IPS-18c (cell line): ENCODE measurements at regions not wholly inside any gene's neighbourhood (a gene's known extent, or its start where the extent isn't known, plus 50 kb on each side); places are given as distances from the start of the nearest gene placed in this dataset.

Experiments used
- H3K4me3 ChIP-seq: 2 replicates; pipeline ENCODE4 v1.7.0; 2013; ENCODE audit warnings: low read depth, mild to moderate bottlenecking, low read length, moderate library complexity; ENCODE audit not compliant: insufficient read depth
- H3K9me3 ChIP-seq: one replicate; pipeline ENCODE4 v1.6.1; 2013; ENCODE audit warnings: mild to moderate bottlenecking, low read length, moderate library complexity; ENCODE audit not compliant: control insufficient read depth, insufficient read depth

- H3K4me3 ChIP-seq: no peak overlapping the region
- no peaks in the 10 kb centered on the region for H3K9me3 ChIP-seq
Measured at GRCh38 chr9:13596383-13596970, 317.0 kb upstream of the MPDZ start.

GRCh38 chr9:13590996-13591395 lies 311.5 kb upstream of the MPDZ start:
- H3K4me3 ChIP-seq: no peak overlapping the region
- no peaks in the 10 kb centered on the region for H3K9me3 ChIP-seq

GRCh38 chr9:13589034-13589737 lies 309.7 kb upstream of the MPDZ start:
- H3K9me3 ChIP-seq: no peaks in the 10 kb centered on the region
- H3K4me3 ChIP-seq: no peak overlapping the region

DNA sequence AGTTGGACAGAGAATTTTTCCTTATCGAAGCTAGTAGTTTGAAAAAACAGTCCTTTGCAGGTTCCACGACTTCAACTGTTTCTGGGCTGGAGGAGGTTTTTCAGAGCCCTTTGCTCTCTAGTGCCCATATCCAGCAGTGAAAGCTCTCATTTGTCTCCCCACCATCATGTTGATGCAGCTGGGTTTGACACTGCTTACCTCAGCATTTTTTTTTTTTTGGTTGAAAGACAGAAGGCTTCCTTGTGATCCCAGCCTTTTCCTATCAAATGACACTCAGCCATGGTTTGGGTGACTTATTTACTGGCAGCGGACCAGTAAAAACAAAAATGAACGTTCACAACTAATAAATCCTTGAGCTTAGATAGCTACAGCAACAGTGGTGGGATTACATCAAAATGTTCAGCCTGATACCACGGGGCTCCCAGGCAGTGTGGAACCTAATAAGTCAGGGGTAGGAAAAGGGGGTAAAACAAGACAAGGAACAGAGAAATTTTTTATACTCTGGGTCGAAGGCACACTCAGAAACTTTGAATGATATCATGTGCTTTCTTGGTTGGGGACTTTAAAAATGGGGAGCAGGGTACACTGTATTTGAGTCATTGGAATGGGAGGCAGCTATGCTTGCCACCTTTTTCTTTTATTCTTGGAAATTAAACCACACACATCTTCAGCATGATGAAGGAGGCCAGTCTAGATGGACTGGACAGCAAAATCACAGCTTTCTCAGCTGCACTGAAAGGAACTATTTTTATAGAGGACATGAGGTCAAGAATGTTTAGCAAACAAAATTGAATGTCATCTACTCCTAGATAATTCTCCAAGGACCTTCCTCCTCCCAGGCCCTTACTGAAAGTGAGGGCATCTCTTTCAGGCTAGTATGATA lies 308.9 kb upstream of the MPDZ start:
- Histone ChIP-seq H3K4me3 (no peak overlapping the region), H3K9me3 (no peaks in the 10 kb centered on the region)

DNA sequence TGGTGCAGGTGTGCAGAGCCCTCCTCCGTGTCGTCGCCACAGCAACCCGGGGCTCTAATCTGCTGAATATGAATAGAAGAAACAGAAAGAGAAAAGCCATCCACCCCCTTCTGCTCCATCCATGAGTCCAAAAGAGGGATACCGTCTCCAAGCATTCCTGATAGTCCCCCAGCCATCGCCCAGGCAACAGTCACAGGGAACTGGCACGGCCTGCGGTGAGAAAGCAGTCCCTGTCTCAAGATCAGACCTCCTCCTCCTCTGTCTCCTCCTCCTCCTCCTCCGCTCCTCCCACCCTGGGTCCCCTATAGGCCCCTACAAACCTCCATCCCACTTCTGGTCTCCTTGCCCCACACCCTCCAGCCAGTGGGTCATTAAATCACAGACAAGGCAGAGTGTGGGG lies 308.1 kb upstream of the MPDZ start:
- Histone ChIP-seq H3K4me3 (no peak overlapping the region), H3K9me3 (no peaks in the 10 kb centered on the region)

GRCh38 chr9:13586587-13587374 lies 307.3 kb upstream of the MPDZ start:
- no peaks in the 10 kb centered on the region for H3K9me3 ChIP-seq
- H3K4me3 ChIP-seq: no peak overlapping the region

- no peak overlapping the region for H3K4me3 ChIP-seq
- no peaks in the 10 kb centered on the region for H3K9me3 ChIP-seq
Measured at GRCh38 chr9:13580760-13581159, 301.3 kb upstream of the MPDZ start.

DNA sequence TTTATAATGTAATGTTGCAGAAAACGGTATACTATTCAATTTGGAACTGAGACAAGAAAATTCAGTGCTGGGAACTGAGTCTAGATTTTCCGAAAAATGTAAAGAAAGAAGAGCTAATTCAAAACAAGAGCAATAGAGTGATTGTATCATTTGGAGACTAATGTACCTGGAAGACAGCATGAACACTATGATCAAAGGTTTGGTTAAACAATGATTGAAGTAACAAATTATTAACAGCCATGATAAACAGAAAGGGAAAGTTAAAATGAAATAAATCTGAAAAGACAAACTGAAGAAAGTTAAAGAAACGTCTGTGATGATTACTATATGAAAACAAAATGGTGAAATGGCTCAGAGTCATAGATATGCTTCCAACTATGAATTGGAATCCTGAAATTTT lies 300.6 kb upstream of the MPDZ start:
- Histone ChIP-seq H3K9me3 (no peaks in the 10 kb centered on the region), H3K4me3 (no peak overlapping the region)

DNA sequence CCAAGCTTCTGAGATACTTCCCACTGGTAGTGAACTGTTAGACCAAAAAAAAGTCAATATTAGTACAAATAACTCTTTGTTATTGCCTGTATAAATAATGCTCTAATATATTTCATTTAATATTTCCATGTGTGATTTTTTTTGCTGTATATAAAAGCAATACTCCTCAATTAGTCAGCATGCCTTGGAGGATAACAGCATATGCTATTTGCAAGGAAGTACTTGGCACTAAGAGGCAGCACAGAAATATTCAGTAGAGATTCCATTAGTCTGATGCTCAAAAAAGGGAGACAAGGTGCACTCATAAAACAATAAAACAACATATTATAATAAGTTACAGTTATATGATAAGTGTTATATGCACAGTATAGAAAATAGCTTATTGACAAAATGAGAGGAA lies 296.6 kb upstream of the MPDZ start:
- Histone ChIP-seq H3K9me3 (no peaks in the 10 kb centered on the region), H3K4me3 (no peak overlapping the region)

DNA sequence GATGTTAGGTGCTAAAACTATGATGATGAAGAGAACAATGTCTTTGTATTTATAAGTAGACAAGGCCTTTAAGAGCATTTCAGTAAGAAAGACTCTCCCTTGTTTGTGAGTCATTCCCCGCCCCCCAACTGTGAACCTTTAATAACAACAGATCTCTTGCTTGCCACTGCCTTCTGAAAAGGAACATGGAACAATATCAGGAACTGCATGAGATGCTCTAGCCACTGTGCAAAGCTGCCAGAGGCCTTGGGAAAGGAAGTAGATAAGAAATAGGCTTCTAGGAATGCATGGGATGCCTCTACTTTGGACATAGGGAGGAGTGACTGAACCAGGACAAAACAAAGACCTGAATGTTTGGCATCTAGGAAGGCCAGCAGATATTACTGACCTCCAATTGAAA lies 296.1 kb upstream of the MPDZ start:
- no peak overlapping the region for H3K4me3 ChIP-seq
- H3K9me3 ChIP-seq: no peaks in the 10 kb centered on the region

DNA sequence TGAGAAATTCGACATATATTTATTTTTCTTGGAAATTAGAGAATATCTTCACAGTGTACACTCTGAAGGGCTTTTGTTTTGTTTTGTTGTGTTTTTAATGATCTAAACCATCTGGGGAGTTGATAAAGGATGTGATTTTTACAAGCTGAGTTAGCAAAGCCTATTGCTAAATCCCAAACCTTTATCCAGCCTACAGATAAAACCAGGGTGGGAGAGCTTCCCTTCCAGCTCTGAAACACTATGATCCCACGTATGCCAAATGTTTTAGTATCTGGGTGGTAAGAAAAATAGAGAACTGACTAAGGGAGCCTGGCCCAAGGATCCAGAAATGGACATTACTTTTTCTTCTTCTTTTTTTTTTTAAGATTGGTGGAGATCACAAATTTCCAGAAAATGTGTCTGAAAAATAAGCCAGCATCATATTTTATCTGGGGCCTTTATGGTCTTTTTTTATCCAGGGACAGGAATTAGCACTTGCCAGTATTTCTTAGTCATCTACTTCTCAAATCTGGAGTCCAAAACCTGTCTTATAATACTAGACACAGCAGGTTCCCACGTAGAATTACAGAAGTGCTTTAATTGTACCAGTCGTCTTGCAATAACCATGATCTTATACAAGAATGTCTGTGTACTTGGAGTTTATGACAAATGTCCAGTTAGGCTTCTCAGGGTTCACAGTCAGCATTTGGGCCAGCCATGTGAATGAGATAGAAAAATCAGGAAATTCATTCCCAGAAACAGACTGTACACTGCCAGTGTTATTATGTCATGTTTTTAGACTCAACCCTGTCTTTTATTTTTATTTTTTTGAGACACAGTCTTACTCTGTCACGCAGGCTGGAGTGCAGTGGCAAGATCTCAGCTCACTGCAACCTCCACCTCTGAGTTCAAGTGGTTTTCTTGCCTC lies 290.8 kb upstream of the MPDZ start:
- no peaks in the 10 kb centered on the region for H3K9me3 ChIP-seq
- no peak overlapping the region for H3K4me3 ChIP-seq

DNA sequence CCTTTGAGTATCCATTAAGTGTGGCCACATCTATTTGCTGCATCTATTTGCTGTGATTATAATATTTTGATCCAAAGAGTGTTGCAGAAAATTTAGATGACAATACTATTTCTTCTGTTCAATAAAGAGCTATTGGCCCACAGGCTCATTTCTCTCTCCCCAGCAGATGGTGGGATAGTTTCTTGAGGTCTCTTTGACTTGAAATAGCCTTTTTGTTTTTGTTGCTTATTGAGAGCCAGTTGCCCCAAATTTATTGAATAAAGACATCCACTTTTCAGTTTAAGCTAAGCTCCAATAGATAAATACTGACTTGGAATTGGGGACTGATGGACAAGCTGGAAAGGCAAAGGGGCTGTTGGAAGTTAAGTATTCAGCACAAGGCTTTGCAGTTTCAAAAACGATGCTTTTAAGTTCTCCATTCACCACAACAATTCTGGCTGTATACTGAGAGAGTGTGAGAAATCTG lies 290.1 kb upstream of the MPDZ start:
- H3K9me3 ChIP-seq: no peaks in the 10 kb centered on the region
- no peak overlapping the region for H3K4me3 ChIP-seq

DNA sequence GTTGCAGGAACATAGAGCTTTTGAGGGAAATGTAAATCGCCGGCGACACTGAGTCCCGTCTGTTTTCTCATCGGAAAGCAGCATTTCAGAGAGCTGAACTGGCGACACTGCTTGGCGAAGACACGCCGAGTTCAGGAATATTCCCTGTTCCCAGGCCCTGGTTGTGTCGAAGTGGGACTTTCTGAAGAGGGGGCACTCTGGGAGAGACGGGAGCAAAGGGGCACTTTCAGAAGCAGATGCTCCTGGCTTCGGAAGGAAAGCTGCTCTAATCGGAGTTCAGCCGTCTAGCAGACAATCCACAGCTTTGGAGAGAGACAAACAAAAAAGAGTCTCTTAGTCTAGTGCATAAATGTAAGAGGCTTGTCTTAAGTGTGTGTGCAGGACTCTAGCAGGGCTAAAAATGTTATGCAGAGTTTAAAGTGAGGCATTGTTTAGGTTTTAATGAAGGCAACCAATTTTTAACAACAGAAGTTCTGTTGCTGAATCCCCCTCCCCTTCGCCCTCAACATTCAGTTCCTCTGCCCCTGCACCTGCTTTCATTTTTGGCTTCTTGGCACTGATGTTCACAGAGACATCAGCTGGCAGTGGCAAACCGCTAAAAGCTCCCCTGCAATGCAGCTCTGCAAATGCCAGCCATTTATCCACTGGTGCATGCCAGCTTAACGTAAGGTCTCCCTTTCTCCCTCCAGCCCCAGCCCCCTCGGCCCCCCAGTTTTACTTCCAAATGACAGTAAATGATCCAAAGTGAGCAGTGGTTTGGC lies 289.5 kb upstream of the MPDZ start:
- Histone ChIP-seq H3K9me3 (no peaks in the 10 kb centered on the region), H3K4me3 (peak overlapping the region; percentile 49)

- Histone ChIP-seq H3K4me3 (peak overlapping the region; percentile 49; the same call in 1 of the 2 replicates), H3K9me3 (no peaks in the 10 kb centered on the region)
Measured at GRCh38 chr9:13568405-13568804, 288.9 kb upstream of the MPDZ start.

GRCh38 chr9:13567833-13568232 lies 288.3 kb upstream of the MPDZ start:
- no peak overlapping the region for H3K4me3 ChIP-seq
- H3K9me3 ChIP-seq: no peaks in the 10 kb centered on the region

DNA sequence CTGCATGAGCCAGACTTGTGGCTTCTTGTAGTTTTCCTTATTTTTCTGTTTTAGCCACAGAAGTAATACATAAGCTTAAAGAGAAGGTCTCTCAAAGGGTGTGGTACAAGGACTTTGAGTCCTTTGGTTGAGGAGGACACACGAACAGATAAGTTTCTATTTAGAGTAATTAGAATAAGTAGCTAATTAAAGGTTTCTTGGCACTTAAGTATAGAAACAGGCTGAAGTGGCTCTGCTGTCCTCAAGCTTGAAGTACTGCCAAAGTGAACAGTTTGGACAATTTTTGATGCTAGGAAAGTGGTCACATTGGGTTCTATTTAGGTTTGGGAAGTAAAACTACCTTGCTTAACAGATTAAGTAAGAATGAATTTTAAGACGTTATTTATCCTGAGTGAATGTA lies 278.3 kb upstream of the MPDZ start:
- no peaks in the 10 kb centered on the region for H3K9me3 ChIP-seq
- H3K4me3 ChIP-seq: no peak overlapping the region
